Heart left ventricle (tissue), 16 donors: ENCODE measurements at regions not wholly inside any gene's neighbourhood (a gene's known extent, or its start where the extent isn't known, plus 50 kb on each side); places are given as distances from the start of the nearest gene placed in this dataset.
A peak's percentile ranks its signal among the peaks of the same experiment; 100 is the strongest.

Experiments
- ATAC-seq, 4 donors: fragments of 200-7000 bp; cut with Tn5 transposase; one replicate each; pipeline ENCODE4 v1.9.1; 2020 to 2022; ENCODE audit warnings: moderate library complexity in 4 of 4, mild to moderate bottlenecking in 3 of 4, moderate number of reproducible peaks in 1 of 4
- DNase-seq, 5 donors: peaks; one replicate each; pipeline ENCODE4 v3.0.0-alpha.2; 2020
- H3K27ac ChIP-seq, 12 donors: fragments of 200-600 bp; sonication (generic) in 4 of 12; one replicate each; pipeline versions ENCODE4 v1.5.0 to v1.8.0; 2016 to 2022; ENCODE audit warnings: mild to moderate bottlenecking in 2 of 12
- H3K27me3 ChIP-seq, 9 donors: fragments of 200-600 bp; sonication (generic) in 2 of 9; one replicate each; pipeline versions ENCODE4 v1.5.1 to v1.8.0; 2016 to 2022; ENCODE audit warnings: mild to moderate bottlenecking in 3 of 9
- H3K36me3 ChIP-seq, 9 donors: fragments of 200-600 bp; sonication (generic) in 2 of 9; one replicate each; pipeline versions ENCODE4 v1.5.0 to v1.8.0; 2018 to 2022; ENCODE audit warnings: mild to moderate bottlenecking in 2 of 9
- H3K4me1 ChIP-seq, 12 donors: fragments of 200-600 bp; sonication (generic) in 4 of 12; one replicate each; pipeline versions ENCODE4 v1.5.0 to v1.8.0; 2016 to 2022; ENCODE audit warnings: mild to moderate bottlenecking in 3 of 12
- H3K4me3 ChIP-seq, 12 donors: fragments of 200-600 bp; sonication (generic) in 4 of 12; one replicate each; pipeline versions ENCODE4 v1.5.0 to v1.8.0; 2017 to 2022; ENCODE audit warnings: mild to moderate bottlenecking in 9 of 12, moderate library complexity in 4 of 12
- H3K9me3 ChIP-seq, 12 donors: fragments of 200-600 bp; sonication (generic) in 4 of 12; one replicate each; pipeline versions ENCODE4 v1.5.0 to v1.8.0; 2016 to 2022; ENCODE audit warnings: mild to moderate bottlenecking in 1 of 12
- CTCF ChIP-seq, 12 donors: fragments of 200-600 bp; sonication (generic) in 4 of 12; IDR thresholded peaks; one replicate each; pipeline versions ENCODE4 v1.5.0 to v1.8.0; 2018 to 2022; ENCODE audit warnings: antibody characterized with exemption in 12 of 12, mild to moderate bottlenecking in 5 of 12
- POLR2A ChIP-seq, 2 donors: fragments of 450-650 bp; IDR thresholded peaks; one replicate each; pipeline ENCODE4 v1.6.1; 2017; ENCODE audit warnings: antibody characterized with exemption in 2 of 2, mild to moderate bottlenecking in 2 of 2, moderate library complexity in 2 of 2
- WGBS, 4 donors: extraction: QIAGEN DNeasy Blood & Tissue Kit in 2 of 4; methylation state at CpG; one replicate each; pipeline versions ENCODE4 v1.1.5 to v1.1.7; 2013 to 2018; 5-methylcytosine and 5-hydroxymethylcytosine counted together
- intact Hi-C, 10 donors: fragments of 100-400 bp; cut with DNase I; formaldehyde crosslinking; loops; one replicate each; pipeline versions ENCODE4 v1.11.1 to v1.14.2; 2022
- donor health status: ischemic (EF 13 %, LVEDD 7.1; RV severe dilation, severe dysfunction).
- donor health status: healthy with polysubstance abuse.
- donor health status: DM: no; HTN: yes; CAD: no.
- donor health status: DM: no; HTN: no; CAD: no.
- donor health status: ischemic (EF 25% LVEDD 6.9; RV normal size, moderate dysfunction).
- donor health status: ischemic (EF 25% LVEDD 5.7; RV mildly dilated, moderate dysfunction).
- donor health status: healthy.
- donor health status: DM: yes; HTN: yes; CAD: no.
- donor health status: ischemic (EF 35%, LVEDD 5.7; RV mildly dilated, moderate dysfunction).
- donor health status: nonischemic (EF 11% LVEDD 7.7; RV severe dilation, severe dysfunction).
- donor health status: DM: yes; HTN: yes; CAD: no.
- donor health status: PGD.
- donor health status: ischemic (EF 29% LVEDD 5.4; RV normal size, mild dysfunction).
- donor health status: nonischemic (EF 23%, LVEDD 6.1; RV moderate dilation, normal function).

DNA sequence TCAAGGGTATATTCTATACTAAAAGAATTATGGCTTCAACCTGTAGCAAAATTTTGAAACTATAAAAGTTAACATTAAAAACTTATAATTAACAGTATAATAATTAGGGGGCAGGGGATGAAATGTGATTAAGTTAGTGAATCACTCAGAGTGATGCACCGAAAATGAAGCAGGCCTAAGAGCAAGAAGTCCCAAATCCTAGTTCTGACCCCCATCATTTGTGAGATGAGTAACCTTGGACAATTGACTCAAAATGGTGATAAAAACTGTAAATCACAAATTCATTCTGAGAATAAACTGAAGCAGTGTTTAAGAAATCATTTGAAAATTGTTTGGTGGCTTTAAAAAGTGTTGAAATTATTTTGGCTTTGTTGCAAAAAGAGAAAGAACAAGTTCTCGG lies 56.8 kb downstream of the KLF12 start:
- ATAC-seq (no peak), DNase-seq (no peak)
- no peak for TF ChIP-seq CTCF (IDR thresholded peaks at IDR 0.05)
- TF ChIP-seq POLR2A (IDR thresholded peaks at IDR 0.05): no peak
- intact Hi-C loops: loop anchor here in 1 of 10 donors (5.0 kb wide), 1 partner anchor 55 kb away; the partner anchor contains the start of gene KLF12
- Histone ChIP-seq H3K27ac (peak overlapping the region in 5 of 12 donors; percentile 7 to 60 (median 12)), H3K27me3 (no peaks in the 10 kb centered on the region), H3K36me3 (no peaks in the 10 kb centered on the region), H3K9me3 (no peaks in the 10 kb centered on the region), H3K4me1 (peaks cover 0 to 61% (median 34%) of the 10 kb centered on the region in 12 donors), H3K4me3 (peak overlapping the region in 1 of 12 donors; percentile 10)
- 73 to 77% (median 74%) methylated on average over 2 of the region's 2 CpGs for WGBS, 4 donors

- TF ChIP-seq POLR2A (IDR thresholded peaks at IDR 0.05): no peak
- no peak for TF ChIP-seq CTCF (IDR thresholded peaks at IDR 0.05)
- intact Hi-C loops: loop anchor here in 1 of 10 donors (5.0 kb wide), 1 partner anchor 58 kb away; the partner anchor contains the start of gene KLF12
- H3K4me1 ChIP-seq: peaks cover 0 to 61% (median 34%) of the 10 kb centered on the region in 12 donors
These were observed 59.5 kb downstream of the KLF12 start for GRCh38 chr13:74074723-74075122.

GRCh38 chr13:74073274-74073673 lies 60.9 kb downstream of the KLF12 start:
- Histone ChIP-seq H3K4me3 (no peak overlapping the region), H3K4me1 (peaks cover 0 to 54% (median 33%) of the 10 kb centered on the region in 12 donors), H3K9me3 (no peaks in the 10 kb centered on the region), H3K27ac (peak overlapping the region in 3 of 12 donors; percentile 1 to 27 (median 8)), H3K36me3 (no peaks in the 10 kb centered on the region), H3K27me3 (no peaks in the 10 kb centered on the region)
- ATAC-seq (peak in 3 of 4 donors; percentile 22 to 28 (median 23)), DNase-seq (no peak)
- no peak for TF ChIP-seq POLR2A (IDR thresholded peaks at IDR 0.05)
- no peak for TF ChIP-seq CTCF (IDR thresholded peaks at IDR 0.05)
- intact Hi-C loops: no loop called here
- WGBS, 4 donors: 51 to 70% (median 53%) methylated on average over 1 of the region's 1 CpG

More at GRCh38 chr13:74074723-74075122, 59.5 kb downstream of the KLF12 start:
- ATAC-seq (peak in 2 of 4 donors; percentile 30 to 31), DNase-seq (no peak)
- Histone ChIP-seq H3K36me3 (no peaks in the 10 kb centered on the region), H3K9me3 (no peaks in the 10 kb centered on the region), H3K27me3 (no peaks in the 10 kb centered on the region), H3K4me3 (no peak overlapping the region), H3K27ac (no peak overlapping the region)

GRCh38 chr13:74070513-74070912 lies 63.7 kb downstream of the KLF12 start:
- no peak for TF ChIP-seq CTCF (IDR thresholded peaks at IDR 0.05)
- no peak for TF ChIP-seq POLR2A (IDR thresholded peaks at IDR 0.05)
- intact Hi-C loops: no loop called here
- Histone ChIP-seq H3K4me3 (no peak overlapping the region), H3K27ac (peak overlapping the region in 1 of 12 donors; percentile 8), H3K9me3 (no peaks in the 10 kb centered on the region), H3K27me3 (no peaks in the 10 kb centered on the region), H3K36me3 (no peaks in the 10 kb centered on the region), H3K4me1 (peaks cover 0 to 52% (median 34%) of the 10 kb centered on the region in 12 donors)
- 94 to 98% (median 97%) methylated on average over 1 of the region's 1 CpG for WGBS, 4 donors
- DNase-seq (no peak), ATAC-seq (no peak)
